K562 (cell line): ENCODE measurements at regions not wholly inside any gene's neighbourhood (a gene's known extent, or its start where the extent isn't known, plus 50 kb on each side); places are given as distances from the start of the nearest gene placed in this dataset.

Source experiments
- ATAC-seq: fragments of 200-7000 bp; cut with Tn5 transposase; 3 replicates; pipeline ENCODE4 v1.9.1; 2020; ENCODE audit warnings: moderate library complexity
- BruUV-seq: library from RNA; stranded (reverse); fragments of 400-500 nt; replicated peaks from 2 replicates; lab custom pipeline; 2021; lab: Mats Ljungman, UMichigan
- CTCF ChIA-PET: fragments of 300-600 bp; formaldehyde crosslinking; extraction: SDS; loops from one replicate; lab custom pipeline; 2021; ENCODE audit warnings: low intra/inter-chr PET ratio; lab: Yijun Ruan, JAX
- POLR2A ChIA-PET: fragments of 300-600, 350-650 bp; sonication (Branson Sonifier 250); formaldehyde crosslinking; extraction: SDS; loops from one replicate; lab custom pipeline; 2021; ENCODE audit warnings: antibody characterized with exemption, inconsistent platforms; lab: Yijun Ruan, JAX
- DNase-seq, 4 experiments: peaks; one replicate each; pipeline versions ENCODE4 v3.0.0 to v3.0.0-alpha.2; 2011 to 2018; ENCODE audit warnings: low spot score in 3 of 4, mixed read lengths in 3 of 4; ENCODE audit errors: extremely low read depth in 1 of 4
- FAIRE-seq: peaks from 2 replicates; lab custom pipeline; 2011; peaks lifted over from hg19 to GRCh38; lab: Jason Lieb, UNC
- H2AFZ ChIP-seq: 2 replicates; pipeline ENCODE4 v1.6.0; 2011; ENCODE audit warnings: low read depth, low read length, control low read depth, inconsistent platforms
- H3K27ac ChIP-seq: fragments of 200-600 bp; 3 replicates; pipeline ENCODE4 v1.8.0; 2011; ENCODE audit warnings: low read depth, mild to moderate bottlenecking, control low read depth, inconsistent platforms, low read length, moderate library complexity, mixed read lengths; ENCODE audit errors: extremely low read depth
- H3K27me3 ChIP-seq, 2 experiments: fragments of 300-600 bp in 1 of 2; 2 replicates in 1 of 2; 3 replicates in 1 of 2; pipeline versions ENCODE4 v1.6.0 to v1.8.0; 2011; ENCODE audit warnings: inconsistent platforms in 2 of 2, low read length in 2 of 2, mild to moderate bottlenecking in 1 of 2, mixed read lengths in 1 of 2, moderate library complexity in 1 of 2; ENCODE audit not compliant: control insufficient read depth in 2 of 2, insufficient read depth in 2 of 2
- H3K36me3 ChIP-seq: fragments of 300-600 bp; 3 replicates; pipeline ENCODE4 v1.8.0; 2011; ENCODE audit warnings: mild to moderate bottlenecking, low read length, inconsistent platforms; ENCODE audit not compliant: control insufficient read depth, insufficient read depth
- H3K4me1 ChIP-seq, 2 experiments: fragments of 200-600 bp in 1 of 2; replicated peaks in 1 of 2; 2 replicates in 1 of 2; 3 replicates in 1 of 2; pipeline versions ENCODE4 v1.5.1 to v1.8.0; 2011; ENCODE audit warnings: inconsistent platforms in 2 of 2, low read length in 2 of 2, mild to moderate bottlenecking in 1 of 2, mixed read lengths in 1 of 2, moderate library complexity in 1 of 2; ENCODE audit not compliant: control insufficient read depth in 2 of 2, insufficient read depth in 2 of 2
- H3K4me2 ChIP-seq: 2 replicates; pipeline ENCODE4 v1.6.1; 2011; ENCODE audit warnings: low read length, control low read depth, inconsistent platforms, mixed read lengths; ENCODE audit not compliant: insufficient read depth
- H3K4me3 ChIP-seq: fragments of 200-600 bp; sonication (generic), shearing (Covaris generic); 2 replicates; pipeline ENCODE4 v1.5.1; 2016; ENCODE audit warnings: control low read depth, inconsistent platforms
- H3K79me2 ChIP-seq: fragments of 200-600 bp; 3 replicates; pipeline ENCODE4 v1.8.0; 2011; ENCODE audit warnings: low read length, inconsistent platforms; ENCODE audit not compliant: control insufficient read depth, insufficient read depth
- H3K9ac ChIP-seq, 2 experiments: 2 replicates each; pipeline versions ENCODE4 v1.6.0 to v1.6.1; 2011; ENCODE audit warnings: low read depth in 2 of 2, low read length in 2 of 2, control low read depth in 1 of 2, inconsistent platforms in 1 of 2, mild to moderate bottlenecking in 1 of 2, mixed read lengths in 1 of 2; ENCODE audit not compliant: insufficient read depth in 1 of 2
- H3K9me1 ChIP-seq: one replicate; pipeline ENCODE4 v1.6.0; 2011; ENCODE audit warnings: inconsistent platforms, mild to moderate bottlenecking, low read length, moderate library complexity; ENCODE audit not compliant: control insufficient read depth, insufficient read depth
- H3K9me3 ChIP-seq: replicated peaks from 2 replicates; pipeline ENCODE4 v1.5.1; 2011; ENCODE audit warnings: low read depth, low read length, inconsistent platforms; ENCODE audit not compliant: control insufficient read depth, insufficient read depth
- H4K20me1 ChIP-seq: replicated peaks from 2 replicates; pipeline ENCODE4 v1.6.1; 2011; ENCODE audit warnings: low read length, inconsistent platforms, mixed read lengths; ENCODE audit not compliant: control insufficient read depth, insufficient read depth
- HMG20B ChIP-seq: fragments of 250-450 bp; sonication (Bioruptor Pico); IDR thresholded peaks from 2 replicates; pipeline ENCODE4 v1.5.0; 2021; ENCODE audit warnings: mild to moderate bottlenecking
- HMGN3 ChIP-seq: IDR thresholded peaks from 2 replicates; pipeline ENCODE4 v1.6.1; 2011; ENCODE audit warnings: borderline replicate concordance, low read depth, mild to moderate bottlenecking, mixed read lengths, low read length; ENCODE audit not compliant: insufficient read length; ENCODE audit errors: extremely low read depth
- PTBP1 ChIP-seq: fragments of 200-400 bp; formaldehyde crosslinking; IDR thresholded peaks from 2 replicates; pipeline ENCODE4 v1.6.1; 2017; ENCODE audit warnings: low read depth, low read length
- PTTG1 ChIP-seq: fragments of 450-650 bp; IDR thresholded peaks from 2 replicates; pipeline ENCODE4 v1.6.1; 2016; ENCODE audit warnings: low read depth, mild to moderate bottlenecking, missing genetic modification characterization, missing compliant biosample characterization
- RNF2 ChIP-seq: sonication (generic); IDR thresholded peaks from 2 replicates; pipeline ENCODE4 v1.6.1; 2016
- SRSF1 ChIP-seq: fragments of 200-400 bp; formaldehyde crosslinking; IDR thresholded peaks from 2 replicates; pipeline ENCODE4 v1.6.1; 2017; ENCODE audit warnings: mild to moderate bottlenecking, low read depth, low read length, moderate library complexity
- TAF15 ChIP-seq: fragments of 200-400 bp; formaldehyde crosslinking; IDR thresholded peaks from 2 replicates; pipeline ENCODE4 v1.6.1; 2017; ENCODE audit warnings: mild to moderate bottlenecking, low read depth, low read length, moderate library complexity
- XRCC3 ChIP-seq: fragments of 450-650 bp; IDR thresholded peaks from 2 replicates; pipeline ENCODE4 v1.6.1; 2017; ENCODE audit warnings: mild to moderate bottlenecking, moderate library complexity
- ZNF165 ChIP-seq: fragments of 250-450 bp; sonication (Bioruptor Pico); IDR thresholded peaks from 2 replicates; pipeline ENCODE4 v1.4.0; 2020; ENCODE audit warnings: borderline replicate concordance
- ZNF263 ChIP-seq: sonication (generic); formaldehyde crosslinking; IDR thresholded peaks from 2 replicates; pipeline ENCODE4 v1.8.0; 2022; ENCODE audit warnings: mild to moderate bottlenecking, missing genetic modification reagents, borderline replicate concordance
- ZNF444 ChIP-seq: fragments of 250-450 bp; sonication (Bioruptor Pico); IDR thresholded peaks from 2 replicates; pipeline ENCODE4 v1.4.0; 2020; ENCODE audit warnings: mild to moderate bottlenecking, moderate library complexity
- WGBS: fragments of 100-300 bp; shearing (Covaris generic); methylation state at CpG from one replicate; pipeline ENCODE4 v1.1.6; 2016; ENCODE audit warnings: low coverage, mixed read lengths; ENCODE audit not compliant: insufficient coverage; ENCODE audit errors: missing lambda C conversion rate; 5-methylcytosine and 5-hydroxymethylcytosine counted together
- in situ Hi-C: fragments of 300-500 bp; cut with MboI; formaldehyde crosslinking; loops from 4 replicates; pipeline ENCODE4 v1.15.0; 2018; ENCODE audit warnings: inconsistent platforms, mixed read lengths
- intact Hi-C: fragments of 100-400 bp; cut with micrococcal nuclease; formaldehyde crosslinking; loops from 2 replicates; pipeline ENCODE4 v1.14.2; 2022
- TF ChIP-seq, protein P1 (sequence below): fragments of 450-650 bp; formaldehyde crosslinking; IDR thresholded peaks from 2 replicates; pipeline ENCODE4 v1.4.0; 2022; ENCODE audit warnings: missing genetic modification characterization
- TF ChIP-seq, protein P2 (sequence below), 3 experiments: fragments of 200-800 bp in 1 of 3; sonication (Bioruptor generic) in 1 of 3; sonication (generic) in 1 of 3; formaldehyde crosslinking in 1 of 3; IDR thresholded peaks; 2 replicates each; pipeline versions ENCODE4 v1.6.1 to v1.8.0; 2016 to 2022; ENCODE audit warnings: mild to moderate bottlenecking in 2 of 3, missing compliant biosample characterization in 2 of 3, missing genetic modification characterization in 2 of 3, missing genetic modification reagents in 1 of 3
- TF ChIP-seq, protein P3 (sequence below): fragments of 150-350 bp; conservative IDR thresholded peaks from 2 replicates; pipeline ENCODE4 v1.6.1; 2014; ENCODE audit warnings: low read length
- TF ChIP-seq, protein P4 (sequence below): sonication (generic); formaldehyde crosslinking; IDR thresholded peaks from 2 replicates; pipeline ENCODE4 v1.8.0; 2022; ENCODE audit warnings: missing genetic modification reagents, mild to moderate bottlenecking, borderline replicate concordance

DNA sequence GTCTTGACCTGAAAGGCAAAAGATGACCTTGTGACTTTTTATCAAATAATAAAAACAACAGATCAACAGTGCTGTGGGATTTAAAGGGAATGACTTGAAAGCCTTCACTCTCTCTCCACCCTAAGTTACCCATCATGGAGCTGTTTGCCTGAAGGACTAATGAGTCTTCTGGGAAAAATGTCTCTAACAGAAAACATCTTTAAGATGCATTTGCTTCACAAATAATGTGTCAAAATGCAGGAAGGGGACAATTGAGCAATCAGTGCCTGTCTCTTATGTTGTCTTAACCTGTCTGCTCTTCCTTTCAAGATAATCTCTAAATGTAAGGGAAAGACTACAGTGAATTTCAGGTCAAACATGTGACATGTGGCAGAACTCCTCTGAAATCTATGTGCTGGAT, 766.6 kb downstream of the PDHA2 start (continued):
- TF ChIP-seq, protein P1, sequence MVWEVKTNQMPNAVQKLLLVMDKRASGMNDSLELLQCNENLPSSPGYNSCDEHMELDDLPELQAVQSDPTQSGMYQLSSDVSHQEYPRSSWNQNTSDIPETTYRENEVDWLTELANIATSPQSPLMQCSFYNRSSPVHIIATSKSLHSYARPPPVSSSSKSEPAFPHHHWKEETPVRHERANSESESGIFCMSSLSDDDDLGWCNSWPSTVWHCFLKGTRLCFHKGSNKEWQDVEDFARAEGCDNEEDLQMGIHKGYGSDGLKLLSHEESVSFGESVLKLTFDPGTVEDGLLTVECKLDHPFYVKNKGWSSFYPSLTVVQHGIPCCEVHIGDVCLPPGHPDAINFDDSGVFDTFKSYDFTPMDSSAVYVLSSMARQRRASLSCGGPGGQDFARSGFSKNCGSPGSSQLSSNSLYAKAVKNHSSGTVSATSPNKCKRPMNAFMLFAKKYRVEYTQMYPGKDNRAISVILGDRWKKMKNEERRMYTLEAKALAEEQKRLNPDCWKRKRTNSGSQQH (CRISPR knock-in tag) = no peak
- TF ChIP-seq HMGN3 (no peak), SRSF1 (no peak)
- TF ChIP-seq, protein P2, sequence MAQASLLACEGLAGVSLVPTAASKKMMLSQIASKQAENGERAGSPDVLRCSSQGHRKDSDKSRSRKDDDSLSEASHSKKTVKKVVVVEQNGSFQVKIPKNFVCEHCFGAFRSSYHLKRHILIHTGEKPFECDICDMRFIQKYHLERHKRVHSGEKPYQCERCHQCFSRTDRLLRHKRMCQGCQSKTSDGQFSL (CRISPR knock-in tag; IDR thresholded peaks at IDR 0.05) = no peak
- TF ChIP-seq, protein P2 (tag; IDR thresholded peaks at IDR 0.05) = no peak
- TF ChIP-seq, protein P3, sequence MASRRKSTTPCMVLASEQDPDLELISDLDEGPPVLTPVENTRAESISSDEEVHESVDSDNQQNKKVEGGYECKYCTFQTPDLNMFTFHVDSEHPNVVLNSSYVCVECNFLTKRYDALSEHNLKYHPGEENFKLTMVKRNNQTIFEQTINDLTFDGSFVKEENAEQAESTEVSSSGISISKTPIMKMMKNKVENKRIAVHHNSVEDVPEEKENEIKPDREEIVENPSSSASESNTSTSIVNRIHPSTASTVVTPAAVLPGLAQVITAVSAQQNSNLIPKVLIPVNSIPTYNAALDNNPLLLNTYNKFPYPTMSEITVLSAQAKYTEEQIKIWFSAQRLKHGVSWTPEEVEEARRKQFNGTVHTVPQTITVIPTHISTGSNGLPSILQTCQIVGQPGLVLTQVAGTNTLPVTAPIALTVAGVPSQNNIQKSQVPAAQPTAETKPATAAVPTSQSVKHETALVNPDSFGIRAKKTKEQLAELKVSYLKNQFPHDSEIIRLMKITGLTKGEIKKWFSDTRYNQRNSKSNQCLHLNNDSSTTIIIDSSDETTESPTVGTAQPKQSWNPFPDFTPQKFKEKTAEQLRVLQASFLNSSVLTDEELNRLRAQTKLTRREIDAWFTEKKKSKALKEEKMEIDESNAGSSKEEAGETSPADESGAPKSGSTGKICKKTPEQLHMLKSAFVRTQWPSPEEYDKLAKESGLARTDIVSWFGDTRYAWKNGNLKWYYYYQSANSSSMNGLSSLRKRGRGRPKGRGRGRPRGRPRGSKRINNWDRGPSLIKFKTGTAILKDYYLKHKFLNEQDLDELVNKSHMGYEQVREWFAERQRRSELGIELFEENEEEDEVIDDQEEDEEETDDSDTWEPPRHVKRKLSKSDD = no peak

DNA sequence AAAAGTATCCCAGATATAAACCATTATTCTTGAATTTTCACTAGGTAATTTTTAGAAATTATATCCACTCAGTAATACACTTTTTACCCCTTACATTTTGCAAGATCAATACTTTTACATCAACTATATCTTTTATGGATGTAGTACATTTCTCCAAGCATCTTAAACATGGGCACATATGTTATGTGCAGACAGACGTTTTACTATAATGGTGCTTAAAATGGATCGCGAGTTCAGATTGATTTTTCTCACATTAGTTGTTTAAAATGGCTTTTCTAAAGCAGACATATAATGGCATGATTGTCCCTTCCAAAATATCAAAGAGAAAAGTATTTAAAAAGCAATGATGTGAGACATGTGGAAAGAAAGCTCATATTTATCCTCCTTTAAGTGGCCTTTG, 786.1 kb downstream of the PDHA2 start:
- CTCF ChIA-PET = no interaction called here
- TF ChIP-seq ZNF263 (CRISPR knock-in tag) = no peak
- TF ChIP-seq, protein P4, sequence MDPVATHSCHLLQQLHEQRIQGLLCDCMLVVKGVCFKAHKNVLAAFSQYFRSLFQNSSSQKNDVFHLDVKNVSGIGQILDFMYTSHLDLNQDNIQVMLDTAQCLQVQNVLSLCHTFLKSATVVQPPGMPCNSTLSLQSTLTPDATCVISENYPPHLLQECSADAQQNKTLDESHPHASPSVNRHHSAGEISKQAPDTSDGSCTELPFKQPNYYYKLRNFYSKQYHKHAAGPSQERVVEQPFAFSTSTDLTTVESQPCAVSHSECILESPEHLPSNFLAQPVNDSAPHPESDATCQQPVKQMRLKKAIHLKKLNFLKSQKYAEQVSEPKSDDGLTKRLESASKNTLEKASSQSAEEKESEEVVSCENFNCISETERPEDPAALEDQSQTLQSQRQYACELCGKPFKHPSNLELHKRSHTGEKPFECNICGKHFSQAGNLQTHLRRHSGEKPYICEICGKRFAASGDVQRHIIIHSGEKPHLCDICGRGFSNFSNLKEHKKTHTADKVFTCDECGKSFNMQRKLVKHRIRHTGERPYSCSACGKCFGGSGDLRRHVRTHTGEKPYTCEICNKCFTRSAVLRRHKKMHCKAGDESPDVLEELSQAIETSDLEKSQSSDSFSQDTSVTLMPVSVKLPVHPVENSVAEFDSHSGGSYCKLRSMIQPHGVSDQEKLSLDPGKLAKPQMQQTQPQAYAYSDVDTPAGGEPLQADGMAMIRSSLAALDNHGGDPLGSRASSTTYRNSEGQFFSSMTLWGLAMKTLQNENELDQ (CRISPR knock-in tag) = no peak
- no peak for TF ChIP-seq HMG20B (CRISPR knock-in tag)
- TF ChIP-seq ZNF165 (CRISPR knock-in tag) = no peak
- no peak for TF ChIP-seq XRCC3
- no peak for TF ChIP-seq TAF15
- no peak for TF ChIP-seq PTTG1
- no peak for TF ChIP-seq PTBP1
- no peak for TF ChIP-seq ZNF444 (CRISPR knock-in tag)
- TF ChIP-seq HMGN3 = no peak
- TF ChIP-seq RNF2 = no peak

More for the DNA sequence above, 786.1 kb downstream of the PDHA2 start:
- Histone ChIP-seq H3K27me3 (no peaks in the 10 kb centered on the region), H3K9me1 (no peaks in the 10 kb centered on the region), H3K79me2 (no peaks in the 10 kb centered on the region), H3K27ac (no peak overlapping the region), H4K20me1 (no peaks in the 10 kb centered on the region), H3K36me3 (no peaks in the 10 kb centered on the region), H3K9me3 (no peaks in the 10 kb centered on the region), H2AFZ (no peak overlapping the region), H3K4me1 (no peaks in the 10 kb centered on the region), H3K9ac (no peak overlapping the region), H3K4me3 (no peak overlapping the region), H3K4me2 (no peak overlapping the region)
- in situ Hi-C loops = no loop called here
- no peak for DNase-seq
- no TSS peak for BruUV-seq
- intact Hi-C loops = no loop called here
- no peak for FAIRE-seq
- POLR2A ChIA-PET = no interaction called here
- no peak for ATAC-seq
- WGBS = 4% methylated on average over 3 of the region's 3 CpGs
